ENCODE measurements at regions not wholly inside any gene's neighbourhood (a gene's known extent, or its start where the extent isn't known, plus 50 kb on each side); places are given as distances from the start of the nearest gene placed in this dataset.

DNA sequence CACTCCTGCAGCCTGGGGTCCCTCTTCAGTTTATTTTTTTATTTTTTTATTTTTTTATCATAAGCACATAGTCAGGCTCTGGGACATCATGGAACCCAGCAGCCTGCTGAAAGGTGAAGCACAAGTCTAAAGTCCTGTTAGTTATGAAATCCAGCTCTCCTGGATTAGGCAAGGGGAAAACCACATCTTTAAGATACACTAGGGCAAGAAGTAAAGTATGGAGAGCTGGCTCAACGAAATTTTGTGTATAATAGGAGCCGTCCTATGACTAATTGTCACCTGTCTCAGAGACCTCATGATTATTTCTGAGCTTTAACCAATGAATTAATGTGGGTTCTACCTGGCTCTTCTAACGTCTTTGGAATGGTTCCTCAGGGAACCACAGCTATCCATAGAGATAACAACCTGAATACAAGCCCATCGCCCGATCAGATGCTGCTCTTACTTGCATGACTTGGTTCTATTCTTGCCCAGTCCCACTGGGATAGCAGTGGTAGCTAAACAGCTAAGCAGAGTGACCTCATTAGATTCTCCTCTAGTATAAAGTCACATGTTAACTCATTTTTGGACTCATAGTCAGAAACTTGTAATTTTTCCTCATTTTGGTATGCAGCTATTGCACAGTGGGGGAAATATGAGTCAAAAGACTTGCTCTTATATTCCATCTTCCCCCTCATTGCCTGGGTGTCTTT lies 122.7 kb downstream of the LMO4 start:
- no peak for TF ChIP-seq ARNTL (CRISPR knock-in tag; IDR thresholded peaks at IDR 0.05; ENCODE audit: borderline replicate concordance, low read depth)
- TF ChIP-seq RARB (CRISPR knock-in tag; IDR thresholded peaks at IDR 0.05): no peak
- no peak for TF ChIP-seq ZNF565 (CRISPR knock-in tag; conservative IDR thresholded peaks at IDR 0.05; ENCODE audit: low read depth)
- TF ChIP-seq ZFP3 (CRISPR knock-in tag; IDR thresholded peaks at IDR 0.05): no peak
- no peak for TF ChIP-seq GLIS3 (CRISPR knock-in tag; IDR thresholded peaks at IDR 0.05)
- no peak for TF ChIP-seq TOX (CRISPR knock-in tag; IDR thresholded peaks at IDR 0.05; ENCODE audit: borderline replicate concordance)
- TF ChIP-seq ZNF70 (CRISPR knock-in tag; IDR thresholded peaks at IDR 0.05): no peak
- TF ChIP-seq CREB5 (CRISPR knock-in tag; IDR thresholded peaks at IDR 0.05; ENCODE audit: low read depth): no peak
- TF ChIP-seq, protein P1, sequence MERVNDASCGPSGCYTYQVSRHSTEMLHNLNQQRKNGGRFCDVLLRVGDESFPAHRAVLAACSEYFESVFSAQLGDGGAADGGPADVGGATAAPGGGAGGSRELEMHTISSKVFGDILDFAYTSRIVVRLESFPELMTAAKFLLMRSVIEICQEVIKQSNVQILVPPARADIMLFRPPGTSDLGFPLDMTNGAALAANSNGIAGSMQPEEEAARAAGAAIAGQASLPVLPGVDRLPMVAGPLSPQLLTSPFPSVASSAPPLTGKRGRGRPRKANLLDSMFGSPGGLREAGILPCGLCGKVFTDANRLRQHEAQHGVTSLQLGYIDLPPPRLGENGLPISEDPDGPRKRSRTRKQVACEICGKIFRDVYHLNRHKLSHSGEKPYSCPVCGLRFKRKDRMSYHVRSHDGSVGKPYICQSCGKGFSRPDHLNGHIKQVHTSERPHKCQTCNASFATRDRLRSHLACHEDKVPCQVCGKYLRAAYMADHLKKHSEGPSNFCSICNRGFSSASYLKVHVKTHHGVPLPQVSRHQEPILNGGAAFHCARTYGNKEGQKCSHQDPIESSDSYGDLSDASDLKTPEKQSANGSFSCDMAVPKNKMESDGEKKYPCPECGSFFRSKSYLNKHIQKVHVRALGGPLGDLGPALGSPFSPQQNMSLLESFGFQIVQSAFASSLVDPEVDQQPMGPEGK (CRISPR knock-in tag; IDR thresholded peaks at IDR 0.05; ENCODE audit: borderline replicate concordance): no peak
- TF ChIP-seq SNAI2 (CRISPR knock-in tag; IDR thresholded peaks at IDR 0.05): no peak
- no peak for TF ChIP-seq ZC3H10 (CRISPR knock-in tag; IDR thresholded peaks at IDR 0.05)
- no peak for TF ChIP-seq ZFP30 (CRISPR knock-in tag; IDR thresholded peaks at IDR 0.05)
- TF ChIP-seq, protein P2, sequence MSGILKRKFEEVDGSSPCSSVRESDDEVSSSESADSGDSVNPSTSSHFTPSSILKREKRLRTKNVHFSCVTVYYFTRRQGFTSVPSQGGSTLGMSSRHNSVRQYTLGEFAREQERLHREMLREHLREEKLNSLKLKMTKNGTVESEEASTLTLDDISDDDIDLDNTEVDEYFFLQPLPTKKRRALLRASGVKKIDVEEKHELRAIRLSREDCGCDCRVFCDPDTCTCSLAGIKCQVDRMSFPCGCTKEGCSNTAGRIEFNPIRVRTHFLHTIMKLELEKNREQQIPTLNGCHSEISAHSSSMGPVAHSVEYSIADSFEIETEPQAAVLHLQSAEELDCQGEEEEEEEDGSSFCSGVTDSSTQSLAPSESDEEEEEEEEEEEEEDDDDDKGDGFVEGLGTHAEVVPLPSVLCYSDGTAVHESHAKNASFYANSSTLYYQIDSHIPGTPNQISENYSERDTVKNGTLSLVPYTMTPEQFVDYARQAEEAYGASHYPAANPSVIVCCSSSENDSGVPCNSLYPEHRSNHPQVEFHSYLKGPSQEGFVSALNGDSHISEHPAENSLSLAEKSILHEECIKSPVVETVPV (CRISPR knock-in tag; IDR thresholded peaks at IDR 0.05): no peak
